ENCODE measurements at regions not wholly inside any gene's neighbourhood (a gene's known extent, or its start where the extent isn't known, plus 50 kb on each side); places are given as distances from the start of the nearest gene placed in this dataset.

DNA sequence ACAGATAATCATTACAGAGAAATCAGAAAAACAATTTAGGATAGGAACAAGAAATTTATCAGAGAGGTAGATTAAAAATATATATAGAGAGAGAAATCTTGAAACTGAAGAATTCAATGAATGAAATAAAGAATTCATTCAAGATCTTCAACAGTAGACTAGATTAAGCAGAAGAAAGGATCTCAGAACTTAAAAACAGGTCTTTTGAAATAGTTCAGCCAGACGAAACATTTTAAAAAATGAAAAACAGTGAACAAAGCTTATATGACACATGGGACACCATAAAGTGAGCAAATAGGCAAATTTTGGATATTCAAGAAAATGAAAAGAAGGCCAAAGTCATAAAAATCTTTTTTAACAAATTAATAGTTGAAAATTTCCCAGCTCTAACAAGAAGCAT lies 138.8 kb downstream of the CASP12 start:
- Histone ChIP-seq H3K79me1 (ENCODE audit: low read depth, low read length) (no peaks in the 10 kb centered on the region), H2BK20ac (ENCODE audit: low read length) (no peak overlapping the region), H3K14ac (ENCODE audit: insufficient read length) (no peak overlapping the region), H3K9ac (replicated peaks in 1 of 4; ENCODE audit: extremely low read depth in 1 of 4, low read depth in 3 of 4, low read length in 3 of 4) (no peak overlapping the region), H3K9me3 (ENCODE audit: insufficient read depth in 2 of 2, low read depth in 1 of 2, low read length in 1 of 2) (peaks cover 0 to 5% of the 10 kb centered on the region in 2 experiments; a peak in 2 of 4 replicates), H2BK15ac (ENCODE audit: low read length) (no peak overlapping the region), H3K23me2 (ENCODE audit: low read depth, low read length) (no peaks in the 10 kb centered on the region), H3K4me1 (replicated peaks in 1 of 4; ENCODE audit: control insufficient read depth in 3 of 4, insufficient read depth in 4 of 4, low read length in 3 of 4) (no peaks in the 10 kb centered on the region; a peak in 1 of 7 replicates), H3K27me3 (replicated peaks in 1 of 4; ENCODE audit: control insufficient read depth in 3 of 4, extremely low read depth in 1 of 4, insufficient read depth in 3 of 4, low read length in 3 of 4) (no peaks in the 10 kb centered on the region), H3K36me3 (ENCODE audit: control insufficient read depth in 2 of 4, insufficient read depth in 4 of 4, low read length in 3 of 4) (no peaks in the 10 kb centered on the region), H2BK120ac (replicated peaks; ENCODE audit: low read depth, low read length) (no peak overlapping the region), H4K91ac (replicated peaks; ENCODE audit: insufficient read length, low read length) (no peak overlapping the region), H2BK5ac (ENCODE audit: low read depth, low read length) (no peak overlapping the region), H2BK12ac (ENCODE audit: low read depth, low read length) (no peak overlapping the region), H3K4me2 (ENCODE audit: insufficient read depth in 1 of 2, low read depth in 2 of 2, low read length in 2 of 2) (no peak overlapping the region), H3K4me3 (ENCODE audit: extremely low read depth in 1 of 4, insufficient read depth in 2 of 4, low read depth in 3 of 4, low read length in 4 of 4) (no peak overlapping the region), H3K23ac (ENCODE audit: insufficient read length) (no peak overlapping the region), H3K56ac (replicated peaks; ENCODE audit: insufficient read length, low read depth, low read length) (no peak overlapping the region), H4K20me1 (replicated peaks in 1 of 2; ENCODE audit: control insufficient read depth in 1 of 2, insufficient read depth in 2 of 2, low read length in 2 of 2) (no peaks in the 10 kb centered on the region), H3K79me2 (ENCODE audit: control insufficient read depth in 1 of 2, insufficient read depth in 2 of 2, low read length in 2 of 2) (no peaks in the 10 kb centered on the region), H2AFZ (ENCODE audit: low read length) (no peak overlapping the region), H2AK5ac (ENCODE audit: low read depth, low read length) (no peak overlapping the region), H3K27ac (ENCODE audit: low read depth, low read length) (no peak overlapping the region), H4K5ac (ENCODE audit: insufficient read length, low read depth, low read length) (no peak overlapping the region), H3K4ac (replicated peaks; ENCODE audit: insufficient read length, low read depth, low read length) (no peak overlapping the region), H3K18ac (ENCODE audit: extremely low read depth, low read length) (no peak overlapping the region), H4K8ac (ENCODE audit: extremely low read depth, insufficient read depth, low read length) (no peak overlapping the region)
- no peak for FAIRE-seq
- ChIA-PET CTCF (ENCODE audit: partially characterized antibody) (interaction anchor here (0.6 kb wide), 1 partner anchor 1243 kb away, joined by 4 read pairs; no protein-coding TSS in a partner anchor), POLR2A (ENCODE audit: partially characterized antibody) (no interaction called here)
- no peak for DNase-seq (ENCODE audit: low read depth in 1 of 2, low spot score in 2 of 2)
- WGBS, 2 experiments (ENCODE audit: extremely low coverage in 1 of 2, insufficient coverage in 1 of 2, insufficient read length in 1 of 2, insufficient replicate concordance in 2 of 2, low coverage in 1 of 2, low lambda C conversion rate in 2 of 2, missing lambda C conversion rate in 1 of 2), result 92% methylated on average over 1 of the region's 1 CpG; no CpG with 5 or more reads in 1 of the 2 experiments
- TF ChIP-seq EZH2 (IDR thresholded peaks at IDR 0.05; ENCODE audit: low read depth, low read length, severe bottlenecking), result no peak

All from H1 (cell line).